ENCODE measurements at regions not wholly inside any gene's neighbourhood (a gene's known extent, or its start where the extent isn't known, plus 50 kb on each side); places are given as distances from the start of the nearest gene placed in this dataset.

DNA sequence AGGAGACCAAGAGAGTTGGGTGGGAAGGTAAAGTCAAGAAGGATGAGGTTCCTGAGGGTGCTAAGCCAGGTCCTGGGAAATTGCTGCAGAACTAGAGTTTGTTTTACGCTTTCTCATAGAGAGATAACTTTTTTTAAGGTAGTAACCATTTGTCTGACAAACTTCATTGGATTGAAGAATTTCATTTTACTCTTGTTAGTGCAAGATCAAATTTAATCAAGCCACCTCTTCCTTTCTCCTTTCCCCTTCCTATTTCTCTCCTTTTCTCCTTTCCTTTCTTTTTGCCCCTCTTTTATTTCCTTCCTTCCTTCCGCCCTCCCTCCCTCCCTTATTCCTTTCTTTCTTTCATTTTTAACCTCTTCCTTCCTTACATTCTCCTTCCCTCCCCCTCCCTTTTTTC, 65.4 kb downstream of the RDH14 start (continued):
- no peak for TF ChIP-seq TCF3 (IDR thresholded peaks at IDR 0.05; ENCODE audit: borderline replicate concordance, insufficient read depth, low read depth, low read length)

DNA sequence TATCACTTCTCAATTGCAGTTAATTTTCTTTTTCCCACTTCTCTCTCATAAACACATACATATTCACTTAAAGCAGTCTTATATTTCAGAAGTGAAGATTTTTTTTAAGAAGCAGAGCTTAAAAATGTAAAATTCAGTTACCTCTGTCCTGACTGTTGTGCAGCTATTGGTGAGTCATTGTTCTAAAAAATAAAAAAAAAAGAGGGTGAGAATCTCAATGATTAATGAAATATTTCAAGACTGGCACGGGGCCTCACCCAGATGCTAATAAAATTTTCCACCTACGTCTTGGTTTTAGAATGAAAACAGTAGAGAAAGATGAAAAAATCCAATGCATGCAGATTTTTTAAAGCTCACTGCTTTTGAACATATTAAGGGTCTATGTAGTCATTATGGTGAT, 67.7 kb downstream of the RDH14 start:
- intact Hi-C loops (cut with micrococcal nuclease; ENCODE audit: unreplicated experiment) (no loop called here), in situ Hi-C loops (cut with MboI) (no loop called here)
- no peak overlapping the region for H2AFZ ChIP-seq (ENCODE audit: control insufficient read depth, low read depth, low read length)
- H3K9ac ChIP-seq (ENCODE audit: control insufficient read depth, insufficient read depth, low read length) = no peak overlapping the region
- H3K4me2 ChIP-seq (ENCODE audit: control insufficient read depth, insufficient read depth) = no peak overlapping the region
- FAIRE-seq = no peak
- H3K27ac ChIP-seq (ENCODE audit: control insufficient read depth, insufficient read depth) = no peak overlapping the region
- POLR2A ChIA-PET = no interaction called here
- H3K27me3 ChIP-seq (replicated peaks in 1 of 2; ENCODE audit: control insufficient read depth in 2 of 2, insufficient read depth in 2 of 2, low read length in 1 of 2) = no peaks in the 10 kb centered on the region
- no peaks in the 10 kb centered on the region for H4K20me1 ChIP-seq (ENCODE audit: control insufficient read depth, insufficient read depth)
- TF ChIP-seq RELA (IDR thresholded peaks at IDR 0.05; ENCODE audit: borderline replicate concordance, partially characterized antibody) = no peak
- no peak for TF ChIP-seq YBX1 (IDR thresholded peaks at IDR 0.05)
- TF ChIP-seq, protein P1, sequence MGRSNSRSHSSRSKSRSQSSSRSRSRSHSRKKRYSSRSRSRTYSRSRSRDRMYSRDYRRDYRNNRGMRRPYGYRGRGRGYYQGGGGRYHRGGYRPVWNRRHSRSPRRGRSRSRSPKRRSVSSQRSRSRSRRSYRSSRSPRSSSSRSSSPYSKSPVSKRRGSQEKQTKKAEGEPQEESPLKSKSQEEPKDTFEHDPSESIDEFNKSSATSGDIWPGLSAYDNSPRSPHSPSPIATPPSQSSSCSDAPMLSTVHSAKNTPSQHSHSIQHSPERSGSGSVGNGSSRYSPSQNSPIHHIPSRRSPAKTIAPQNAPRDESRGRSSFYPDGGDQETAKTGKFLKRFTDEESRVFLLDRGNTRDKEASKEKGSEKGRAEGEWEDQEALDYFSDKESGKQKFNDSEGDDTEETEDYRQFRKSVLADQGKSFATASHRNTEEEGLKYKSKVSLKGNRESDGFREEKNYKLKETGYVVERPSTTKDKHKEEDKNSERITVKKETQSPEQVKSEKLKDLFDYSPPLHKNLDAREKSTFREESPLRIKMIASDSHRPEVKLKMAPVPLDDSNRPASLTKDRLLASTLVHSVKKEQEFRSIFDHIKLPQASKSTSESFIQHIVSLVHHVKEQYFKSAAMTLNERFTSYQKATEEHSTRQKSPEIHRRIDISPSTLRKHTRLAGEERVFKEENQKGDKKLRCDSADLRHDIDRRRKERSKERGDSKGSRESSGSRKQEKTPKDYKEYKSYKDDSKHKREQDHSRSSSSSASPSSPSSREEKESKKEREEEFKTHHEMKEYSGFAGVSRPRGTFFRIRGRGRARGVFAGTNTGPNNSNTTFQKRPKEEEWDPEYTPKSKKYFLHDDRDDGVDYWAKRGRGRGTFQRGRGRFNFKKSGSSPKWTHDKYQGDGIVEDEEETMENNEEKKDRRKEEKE (IDR thresholded peaks at IDR 0.05) = no peak
- no peak for TF ChIP-seq MYB (IDR thresholded peaks at IDR 0.05; ENCODE audit: borderline replicate concordance, low read depth, low read length)
- TF ChIP-seq BCL11A (IDR thresholded peaks at IDR 0.05; ENCODE audit: low read depth, low read length) = no peak
- TF ChIP-seq RUNX3 (IDR thresholded peaks at IDR 0.05; ENCODE audit: low read length) = no peak
- no peak for TF ChIP-seq YY1 (IDR thresholded peaks at IDR 0.05; ENCODE audit: low read depth, low read length)
- TF ChIP-seq NBN (IDR thresholded peaks at IDR 0.05) = no peak
- no peak for TF ChIP-seq NFXL1 (IDR thresholded peaks at IDR 0.05; ENCODE audit: borderline replicate concordance)
- TF ChIP-seq NRF1 (conservative IDR thresholded peaks at IDR 0.05; ENCODE audit: low read depth, low read length) = no peak
- no peak for TF ChIP-seq SMAD5 (IDR thresholded peaks at IDR 0.05; ENCODE audit: low read depth)
- TF ChIP-seq, protein P2, sequence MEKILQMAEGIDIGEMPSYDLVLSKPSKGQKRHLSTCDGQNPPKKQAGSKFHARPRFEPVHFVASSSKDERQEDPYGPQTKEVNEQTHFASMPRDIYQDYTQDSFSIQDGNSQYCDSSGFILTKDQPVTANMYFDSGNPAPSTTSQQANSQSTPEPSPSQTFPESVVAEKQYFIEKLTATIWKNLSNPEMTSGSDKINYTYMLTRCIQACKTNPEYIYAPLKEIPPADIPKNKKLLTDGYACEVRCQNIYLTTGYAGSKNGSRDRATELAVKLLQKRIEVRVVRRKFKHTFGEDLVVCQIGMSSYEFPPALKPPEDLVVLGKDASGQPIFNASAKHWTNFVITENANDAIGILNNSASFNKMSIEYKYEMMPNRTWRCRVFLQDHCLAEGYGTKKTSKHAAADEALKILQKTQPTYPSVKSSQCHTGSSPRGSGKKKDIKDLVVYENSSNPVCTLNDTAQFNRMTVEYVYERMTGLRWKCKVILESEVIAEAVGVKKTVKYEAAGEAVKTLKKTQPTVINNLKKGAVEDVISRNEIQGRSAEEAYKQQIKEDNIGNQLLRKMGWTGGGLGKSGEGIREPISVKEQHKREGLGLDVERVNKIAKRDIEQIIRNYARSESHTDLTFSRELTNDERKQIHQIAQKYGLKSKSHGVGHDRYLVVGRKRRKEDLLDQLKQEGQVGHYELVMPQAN (conservative IDR thresholded peaks at IDR 0.05) = no peak
- no peak for TF ChIP-seq SP1 (IDR thresholded peaks at IDR 0.05; ENCODE audit: low read depth, low read length)
- TF ChIP-seq, protein P3, sequence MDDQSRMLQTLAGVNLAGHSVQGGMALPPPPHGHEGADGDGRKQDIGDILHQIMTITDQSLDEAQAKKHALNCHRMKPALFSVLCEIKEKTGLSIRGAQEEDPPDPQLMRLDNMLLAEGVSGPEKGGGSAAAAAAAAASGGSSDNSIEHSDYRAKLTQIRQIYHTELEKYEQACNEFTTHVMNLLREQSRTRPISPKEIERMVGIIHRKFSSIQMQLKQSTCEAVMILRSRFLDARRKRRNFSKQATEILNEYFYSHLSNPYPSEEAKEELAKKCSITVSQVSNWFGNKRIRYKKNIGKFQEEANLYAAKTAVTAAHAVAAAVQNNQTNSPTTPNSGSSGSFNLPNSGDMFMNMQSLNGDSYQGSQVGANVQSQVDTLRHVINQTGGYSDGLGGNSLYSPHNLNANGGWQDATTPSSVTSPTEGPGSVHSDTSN (IDR thresholded peaks at IDR 0.05; ENCODE audit: insufficient replicate concordance, low read depth, low read length) = no peak
- TF ChIP-seq HCFC1 (IDR thresholded peaks at IDR 0.05; ENCODE audit: low read length) = no peak
- WGBS (ENCODE audit: insufficient coverage, insufficient replicate concordance, low lambda C conversion rate, missing lambda C conversion rate) = 12% methylated on average over 2 of the region's 2 CpGs
- H3K4me1 ChIP-seq (ENCODE audit: control insufficient read depth, insufficient read depth, low read length) = no peaks in the 10 kb centered on the region
- no peaks in the 10 kb centered on the region for H3K79me2 ChIP-seq (ENCODE audit: control insufficient read depth, insufficient read depth, low read length)
- DNase-seq (ENCODE audit: low read depth, low spot score) = no peak
- no TSS peak for BruUV-seq (replicated peaks)
- ATAC-seq = no peak
- no peaks in the 10 kb centered on the region for H3K36me3 ChIP-seq (ENCODE audit: control insufficient read depth in 2 of 2, insufficient read depth in 2 of 2, low read length in 1 of 2)
- H3K4me3 ChIP-seq = no peak overlapping the region
- SMC1A ChIA-PET (ENCODE audit: uncharacterized antibody, unreplicated experiment) = interaction anchor here (0.7 kb wide), 1 partner anchor 1119 kb away, joined by 3 read pairs; no protein-coding TSS in a partner anchor
- no peaks in the 10 kb centered on the region for H3K9me3 ChIP-seq (replicated peaks; ENCODE audit: control insufficient read depth, insufficient read depth, low read length)
- CTCF ChIA-PET = no interaction called here
- RAD21 ChIA-PET (ENCODE audit: unreplicated experiment) = no interaction called here
